ENCODE measurements at regions not wholly inside any gene's neighbourhood (a gene's known extent, or its start where the extent isn't known, plus 50 kb on each side); places are given as distances from the start of the nearest gene placed in this dataset.

DNA sequence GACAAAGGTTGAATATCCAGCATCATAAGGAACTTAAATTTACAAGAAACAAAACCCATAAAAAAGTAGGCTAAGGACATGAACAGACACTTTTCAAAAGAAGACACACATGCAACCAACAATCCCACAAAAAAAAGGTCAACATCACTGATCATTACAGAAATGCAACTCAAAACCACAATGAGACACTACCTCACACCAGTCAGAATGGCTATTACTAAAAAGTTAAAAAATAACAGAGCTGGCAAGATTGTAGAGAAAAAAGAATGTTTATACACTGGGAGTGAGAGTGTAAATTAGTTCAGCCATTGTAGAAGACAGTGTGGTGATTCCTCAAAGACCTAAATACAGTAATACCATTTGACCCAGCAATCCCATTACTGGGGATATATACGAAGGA is 474.7 kb downstream of the TRIML1 start:
- Histone ChIP-seq H3K9me1 (ENCODE audit: insufficient read depth, low read length) (no peaks in the 10 kb centered on the region; the same call in 1 of the 2 replicates), H2BK15ac (ENCODE audit: low read depth, low read length) (no peak overlapping the region), H3K4me3 (ENCODE audit: insufficient read depth, low read depth, low read length) (no peak overlapping the region), H3K27me3 (ENCODE audit: control insufficient read depth, insufficient read depth, low read length) (no peaks in the 10 kb centered on the region), H3K4me1 (ENCODE audit: control insufficient read depth, insufficient read depth, low read length) (no peaks in the 10 kb centered on the region; the same call in 1 of the 2 replicates), H4K91ac (ENCODE audit: insufficient read depth, low read depth, low read length) (no peak overlapping the region), H3K79me1 (ENCODE audit: low read depth in 1 of 2, low read length in 2 of 2) (no peaks in the 10 kb centered on the region), H3K4me2 (ENCODE audit: low read depth, low read length) (no peak overlapping the region), H3K18ac (ENCODE audit: low read depth, low read length) (no peak overlapping the region), H4K20me1 (ENCODE audit: insufficient read depth, low read length) (no peaks in the 10 kb centered on the region), H3K4ac (ENCODE audit: low read depth, low read length) (no peak overlapping the region), H3K23ac (ENCODE audit: low read depth, low read length) (no peak overlapping the region), H4K8ac (ENCODE audit: low read depth in 2 of 2, low read length in 2 of 2) (no peak overlapping the region), H3K9me3 (ENCODE audit: control insufficient read depth, insufficient read depth, low read length) (no peaks in the 10 kb centered on the region; the same call in 1 of the 2 replicates), H2AK9ac (replicated peaks; ENCODE audit: low read depth, low read length, poor library complexity) (no peak overlapping the region), H2AK5ac (ENCODE audit: low read depth, low read length) (no peak overlapping the region), H2BK20ac (ENCODE audit: low read depth, low read length) (no peak overlapping the region), H3K36me3 (ENCODE audit: control insufficient read depth, insufficient read depth, low read length) (no peaks in the 10 kb centered on the region), H3K56ac (ENCODE audit: extremely low read depth, insufficient read depth, low read length) (no peak overlapping the region), H4K5ac (ENCODE audit: low read depth, low read length) (no peak overlapping the region), H2BK5ac (ENCODE audit: low read depth, low read length, poor library complexity, severe bottlenecking) (no peak overlapping the region), H3K9ac (ENCODE audit: low read depth, low read length) (no peak overlapping the region), H2BK120ac (ENCODE audit: low read depth, low read length) (no peak overlapping the region), H3K14ac (replicated peaks; ENCODE audit: low read depth, low read length) (no peak overlapping the region), H2AFZ (replicated peaks; ENCODE audit: low read length, poor library complexity) (no peak overlapping the region), H3K27ac (ENCODE audit: insufficient read depth, low read length) (no peak overlapping the region)
- TF ChIP-seq RCOR1 (IDR thresholded peaks at IDR 0.05; ENCODE audit: insufficient replicate concordance, low read length), result no peak
- TF ChIP-seq CEBPB (IDR thresholded peaks at IDR 0.05; ENCODE audit: low read depth, low read length), result no peak
- TF ChIP-seq SMC3 (IDR thresholded peaks at IDR 0.05; ENCODE audit: low read depth, low read length), result no peak
- TF ChIP-seq MAFK (IDR thresholded peaks at IDR 0.05; ENCODE audit: low read depth, low read length), result no peak
- no peak for TF ChIP-seq MAZ (IDR thresholded peaks at IDR 0.05; ENCODE audit: borderline replicate concordance, low read depth, low read length)
- no peak for TF ChIP-seq RFX5 (IDR thresholded peaks at IDR 0.05; ENCODE audit: low read depth, low read length)
- TF ChIP-seq BHLHE40 (IDR thresholded peaks at IDR 0.05; ENCODE audit: low read depth, low read length), result no peak
- TF ChIP-seq CHD1 (IDR thresholded peaks at IDR 0.05; ENCODE audit: low read depth, low read length), result no peak
- no peak for TF ChIP-seq MXI1 (IDR thresholded peaks at IDR 0.05; ENCODE audit: borderline replicate concordance, low read depth, low read length)
- no TSS peak for BruUV-seq (replicated peaks)
- in situ Hi-C loops (cut with MboI; ENCODE audit: low sequenced_read_pairs) (no loop called here), intact Hi-C loops (cut with micrococcal nuclease) (no loop called here), dilution Hi-C loops (cut with HindIII; ENCODE audit: low sequenced_read_pairs, unreplicated experiment) (no loop called here)
- ATAC-seq (ENCODE audit: low read depth) (no peak), DNase-seq (no peak)
- no CpG with 5 or more reads among the region's 1 CpG for WGBS, 2 experiments (ENCODE audit: extremely low coverage in 2 of 2, insufficient read length in 1 of 2)
- CTCF ChIA-PET, result no interaction called here
- POLR2A ChIA-PET (ENCODE audit: unreplicated experiment), result no interaction called here

Data from IMR-90 (cell line).